HG02885 (cell line): ENCODE measurements at regions not wholly inside any gene's neighbourhood (a gene's known extent, or its start where the extent isn't known, plus 50 kb on each side); places are given as distances from the start of the nearest gene placed in this dataset.
"Not testable (repeated sequence)": the region's sequence is repeated elsewhere in the genome, so short reads cannot be mapped to it uniquely, and the experiment has no call there.

ENCODE experiments used
- ATAC-seq: cut with Tn5 transposase; IDR thresholded peaks from one replicate; pipeline ENCODE4 v1.9.1; 2021; ENCODE audit warnings: mild to moderate bottlenecking; ENCODE audit not compliant: unreplicated experiment, poor library complexity

DNA sequence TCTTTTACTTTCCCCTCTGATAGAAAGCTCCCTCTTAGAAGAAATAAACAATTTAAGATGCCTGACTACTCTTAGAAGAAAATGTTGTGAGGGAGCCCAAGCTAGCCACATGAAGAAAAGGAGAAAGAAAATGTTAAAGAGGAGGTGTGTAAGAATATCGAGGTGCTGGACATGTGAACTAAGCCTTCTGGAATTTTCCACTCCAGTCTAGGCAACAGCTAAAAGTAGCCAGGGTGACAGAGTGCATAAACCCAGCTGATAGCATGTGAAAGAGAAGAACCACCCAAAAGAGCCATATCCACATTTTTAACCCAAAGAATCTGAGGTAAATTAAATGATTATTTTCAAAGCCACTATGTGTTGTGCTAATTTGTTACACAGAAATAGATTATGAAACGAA is 1690.6 kb upstream of the LRRTM3 start:
- no peak for ATAC-seq

DNA sequence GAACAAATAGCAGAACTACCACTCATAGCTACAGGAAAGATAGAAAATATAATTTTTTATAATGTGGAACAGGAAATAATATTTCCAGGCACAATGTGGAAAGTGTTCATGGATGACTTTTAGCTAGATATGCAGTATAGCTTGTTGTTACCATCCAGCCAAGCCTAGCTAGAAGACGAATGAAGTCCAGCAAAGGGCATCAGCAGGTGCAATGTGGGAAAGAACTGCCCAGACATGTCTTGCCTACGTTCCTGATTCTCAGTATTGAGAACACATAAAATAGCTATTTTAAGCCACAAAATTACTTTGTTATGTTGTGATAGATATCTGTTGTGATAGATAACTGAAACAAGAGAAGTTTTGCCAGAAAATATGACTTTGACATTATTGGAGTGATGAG is 1690.0 kb upstream of the LRRTM3 start:
- no peak for ATAC-seq

DNA sequence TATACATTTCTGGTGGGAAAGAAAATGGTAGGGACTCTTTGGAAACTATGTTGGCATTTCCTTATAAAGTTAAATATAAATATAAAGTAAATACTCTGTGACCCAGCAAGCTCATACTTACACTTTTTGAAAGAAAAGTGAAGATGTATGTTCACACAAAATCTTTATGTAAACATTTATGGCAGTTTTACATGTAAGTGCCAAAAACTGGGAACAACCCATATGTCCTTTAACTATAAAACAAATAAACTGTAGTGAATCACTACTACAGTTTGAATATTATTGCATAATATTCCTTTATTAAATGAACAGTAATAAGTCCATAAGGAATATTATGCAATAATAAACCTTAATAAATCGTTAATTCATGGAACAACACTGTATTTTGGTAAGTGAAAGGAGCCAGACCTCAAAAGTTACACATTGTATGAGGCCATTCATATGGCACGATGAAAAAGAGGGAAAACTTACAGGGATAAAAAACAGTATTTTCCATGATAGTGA is 1660.3 kb upstream of the LRRTM3 start:
- ATAC-seq = no peak

DNA sequence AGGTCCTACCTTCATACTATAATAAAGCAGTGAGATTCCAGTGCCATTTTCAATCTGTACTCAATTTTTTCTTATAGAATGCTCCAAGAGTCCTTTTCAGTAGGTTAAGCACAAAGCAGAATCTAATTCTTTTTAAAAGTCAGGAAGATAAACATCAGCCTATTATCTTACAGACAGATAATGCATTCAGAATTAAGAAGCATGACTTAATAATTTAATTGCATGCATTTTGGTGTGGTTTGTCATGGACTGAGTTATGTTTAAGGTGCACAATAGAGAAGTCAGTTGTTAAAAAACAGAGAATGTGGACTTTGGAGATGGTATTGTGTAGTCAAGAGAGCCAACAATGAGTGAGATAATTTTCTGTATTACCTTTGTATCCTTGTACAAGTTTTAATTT is 1656.3 kb upstream of the LRRTM3 start:
- ATAC-seq = not testable (repeated sequence)

DNA sequence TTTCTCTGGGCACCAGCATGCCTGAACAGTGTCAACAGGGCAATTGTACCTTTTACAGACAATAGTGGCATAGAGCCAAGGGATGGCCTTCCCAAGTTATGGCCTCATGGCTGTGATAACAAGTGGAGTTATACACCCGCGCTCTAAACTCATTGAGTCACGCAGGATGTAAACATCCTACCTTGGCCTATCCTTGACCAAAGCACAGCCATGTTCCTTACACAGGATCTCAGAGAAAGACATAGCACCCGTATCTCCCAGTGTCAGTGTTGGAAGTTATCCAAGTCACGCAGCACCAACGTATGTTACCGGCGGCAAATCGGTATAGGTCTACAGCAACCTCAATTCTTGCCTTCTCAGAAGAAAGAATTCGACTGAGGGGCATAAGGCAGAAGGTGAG is 1654.9 kb upstream of the LRRTM3 start:
- no peak for ATAC-seq

DNA sequence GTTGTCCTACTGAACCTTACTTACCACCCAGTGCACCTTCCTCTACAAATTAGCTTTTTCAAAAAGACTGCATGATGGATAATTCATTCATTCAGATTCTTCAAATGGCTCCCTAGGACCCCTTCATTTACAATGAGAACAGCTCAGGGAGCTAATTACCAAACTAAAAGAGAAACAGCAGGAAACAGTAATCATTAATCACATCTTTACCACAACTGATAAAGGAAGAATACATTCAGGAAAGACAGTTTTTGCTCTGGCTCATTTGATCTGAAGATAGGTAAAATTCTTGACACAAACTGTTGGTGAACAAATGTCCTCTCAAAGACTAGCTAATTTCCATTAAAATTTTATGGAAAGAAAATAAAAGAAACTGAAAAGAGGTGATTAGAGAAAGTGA is 1652.7 kb upstream of the LRRTM3 start:
- no peak for ATAC-seq

DNA sequence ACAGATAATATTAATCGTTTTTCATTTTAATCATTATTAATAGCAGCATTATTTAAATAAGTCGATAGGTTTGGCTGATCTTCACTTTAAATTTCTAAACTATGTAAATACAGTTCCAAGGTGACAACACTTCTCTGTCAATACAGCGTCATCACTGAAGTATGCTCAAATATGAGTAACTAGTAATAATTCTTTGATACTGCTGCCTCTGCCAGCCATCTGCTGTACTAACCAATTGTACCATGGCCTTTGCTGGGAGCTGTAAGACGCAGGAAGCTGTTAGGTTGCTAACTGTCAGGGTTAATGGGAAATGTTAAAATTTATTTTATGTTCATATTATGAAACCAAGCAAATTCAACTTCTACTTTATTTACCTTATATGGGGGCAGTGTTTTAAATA is 1650.5 kb upstream of the LRRTM3 start:
- ATAC-seq = no peak

DNA sequence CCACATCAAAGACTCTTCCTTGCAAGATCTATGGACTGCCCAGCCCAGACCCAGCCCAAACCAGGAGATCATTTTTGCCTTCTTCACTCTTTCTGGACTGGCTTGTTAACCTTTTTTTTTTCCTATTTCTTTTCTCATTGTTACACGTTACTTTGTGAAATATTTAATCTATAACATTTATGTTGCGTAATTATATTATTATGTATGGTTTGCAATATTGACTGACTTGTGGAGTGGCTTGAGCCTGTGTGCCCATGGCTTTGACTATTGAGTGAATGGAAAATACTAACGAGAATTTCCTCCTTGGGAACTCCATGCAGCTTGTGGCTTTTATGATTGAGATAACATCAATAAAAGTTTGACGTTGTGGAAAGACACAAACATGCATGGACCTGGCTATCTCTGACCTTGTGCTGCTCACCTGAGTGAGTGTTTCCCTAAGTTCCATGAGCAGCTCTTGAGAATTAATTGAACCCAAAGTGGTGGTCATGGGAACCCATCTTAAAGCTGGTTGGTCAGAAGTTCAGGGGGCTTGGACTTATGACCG is 1641.3 kb upstream of the LRRTM3 start:
- ATAC-seq = no peak

DNA sequence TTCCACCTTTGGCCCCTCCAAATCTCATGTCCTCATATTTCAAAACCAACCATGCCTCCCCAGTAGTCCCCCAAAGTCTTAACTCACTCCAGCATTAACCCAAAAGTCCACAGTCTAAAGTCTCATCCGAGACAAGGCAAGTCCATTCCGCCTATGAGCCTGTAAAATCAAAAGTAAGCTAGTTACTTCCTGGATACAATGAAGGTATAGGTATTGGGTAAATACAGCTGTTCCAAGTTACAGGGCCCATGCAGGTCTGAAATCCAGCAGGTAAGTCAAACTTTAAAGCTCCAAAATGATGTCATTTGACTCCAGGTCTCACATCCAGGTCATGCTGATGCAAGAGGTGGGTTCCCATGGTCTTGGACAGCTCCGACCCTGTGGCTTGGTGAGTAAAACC is 1640.1 kb upstream of the LRRTM3 start:
- ATAC-seq = not testable (repeated sequence)

DNA sequence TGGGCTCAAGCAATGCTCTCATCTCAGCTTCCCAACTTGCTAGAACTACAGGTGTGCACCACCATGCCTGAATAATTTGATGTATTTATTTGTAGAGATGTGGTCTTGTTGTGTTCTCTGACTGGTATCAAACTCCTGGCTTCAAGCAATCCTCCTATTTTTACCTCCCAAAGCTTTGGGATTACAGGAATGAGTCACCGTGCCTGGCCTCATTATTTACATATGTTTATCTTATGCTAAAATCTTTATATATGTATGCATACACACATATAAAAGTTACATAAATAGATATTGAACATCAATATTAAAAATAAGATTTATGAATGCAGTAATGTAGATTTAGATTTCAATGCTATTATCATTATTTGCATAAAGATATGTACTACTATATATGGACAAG is 1634.5 kb upstream of the LRRTM3 start:
- no peak for ATAC-seq

DNA sequence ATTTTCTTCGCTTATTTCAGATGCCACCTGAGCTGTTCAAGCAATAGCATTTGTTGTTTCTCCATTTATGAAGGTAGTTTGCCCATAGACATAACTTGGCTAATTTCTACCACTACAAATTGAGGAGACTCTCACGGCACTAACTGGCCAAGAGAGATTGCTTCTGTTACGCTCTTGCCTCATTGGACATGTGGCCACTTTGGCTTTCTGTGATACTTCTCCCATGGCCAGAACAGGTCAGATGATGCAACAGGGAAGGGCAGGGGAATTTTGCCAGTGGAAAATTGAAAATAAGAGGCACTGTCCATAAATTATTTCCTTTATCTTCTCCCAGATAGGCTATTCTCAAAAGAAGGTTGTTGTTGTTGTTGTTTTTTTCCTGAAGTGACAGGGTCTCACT is 1633.3 kb upstream of the LRRTM3 start:
- ATAC-seq = no peak

DNA sequence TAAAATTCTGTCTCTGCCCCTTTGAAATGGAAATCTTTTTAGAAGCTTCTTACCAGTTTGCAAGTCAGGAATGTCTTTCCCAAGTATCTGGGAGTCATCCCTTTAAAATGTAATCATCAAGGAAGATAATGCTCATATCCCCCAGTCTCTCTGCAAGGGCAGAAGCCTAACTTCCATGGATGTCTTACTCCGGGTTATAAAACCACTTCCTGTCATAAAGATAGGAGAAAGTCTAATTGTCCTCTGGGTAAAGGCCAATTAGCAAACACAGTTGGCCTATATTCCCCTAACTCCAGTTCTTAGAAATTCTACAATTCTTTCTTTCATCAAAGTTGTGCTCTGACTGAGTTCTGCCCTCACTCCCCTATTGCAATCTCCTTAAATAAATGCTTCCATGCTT is 1631.5 kb upstream of the LRRTM3 start:
- no peak for ATAC-seq

DNA sequence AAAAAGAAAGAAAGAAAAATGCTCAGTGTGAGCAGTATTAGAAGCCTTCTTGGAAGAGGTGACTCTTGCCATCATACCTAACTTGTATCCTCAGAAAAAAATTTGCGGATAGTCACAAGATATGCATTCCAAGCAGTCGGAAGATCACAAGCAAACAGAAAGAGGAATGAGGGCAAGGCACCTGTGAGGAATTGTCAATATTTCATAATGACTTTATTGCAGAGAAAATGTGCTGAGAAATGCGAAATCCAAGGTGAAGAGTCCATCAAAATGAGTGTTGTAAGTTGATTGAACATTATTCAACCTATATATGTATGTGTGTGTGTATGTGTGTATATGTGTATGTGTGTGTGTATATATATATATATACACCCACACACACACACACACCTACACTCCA is 1624.7 kb upstream of the LRRTM3 start:
- ATAC-seq = no peak

DNA sequence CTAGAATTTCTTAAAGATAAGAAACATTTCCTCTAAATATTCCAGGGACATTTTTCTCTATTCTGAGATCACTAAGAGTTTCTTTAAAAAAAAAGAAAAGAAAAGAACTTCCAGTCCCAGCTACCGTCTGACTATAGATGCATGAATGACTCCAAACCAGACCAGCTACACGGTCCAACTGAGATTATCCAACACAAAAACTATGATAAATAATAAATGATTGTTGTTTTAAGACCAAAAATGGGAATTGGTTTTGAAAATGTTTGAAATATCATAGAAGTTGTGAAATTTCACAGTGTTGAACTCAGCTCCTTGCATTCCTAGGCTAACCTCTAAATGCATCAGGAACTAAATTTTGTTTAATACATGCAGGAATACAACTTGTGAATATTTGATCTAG is 1619.6 kb upstream of the LRRTM3 start:
- ATAC-seq = no peak

DNA sequence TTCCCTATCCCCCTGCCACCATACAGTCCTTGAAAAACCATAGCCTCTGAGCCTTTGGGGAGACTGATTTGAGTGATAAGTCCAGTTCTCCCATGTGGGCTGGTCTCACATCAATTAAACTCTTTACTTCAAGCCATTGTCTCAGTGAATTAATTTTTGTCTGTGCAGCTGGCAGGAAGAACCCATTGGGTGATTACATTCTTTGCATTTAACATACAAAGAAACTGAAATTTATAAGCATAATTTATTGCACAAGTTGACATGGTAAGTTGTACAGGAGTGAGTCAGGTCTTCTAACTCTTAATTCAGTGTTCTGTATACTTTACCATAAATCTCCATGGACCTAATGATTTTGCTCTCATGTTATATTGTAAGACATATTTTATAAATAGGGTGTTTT is 1613.0 kb upstream of the LRRTM3 start:
- ATAC-seq = no peak

DNA sequence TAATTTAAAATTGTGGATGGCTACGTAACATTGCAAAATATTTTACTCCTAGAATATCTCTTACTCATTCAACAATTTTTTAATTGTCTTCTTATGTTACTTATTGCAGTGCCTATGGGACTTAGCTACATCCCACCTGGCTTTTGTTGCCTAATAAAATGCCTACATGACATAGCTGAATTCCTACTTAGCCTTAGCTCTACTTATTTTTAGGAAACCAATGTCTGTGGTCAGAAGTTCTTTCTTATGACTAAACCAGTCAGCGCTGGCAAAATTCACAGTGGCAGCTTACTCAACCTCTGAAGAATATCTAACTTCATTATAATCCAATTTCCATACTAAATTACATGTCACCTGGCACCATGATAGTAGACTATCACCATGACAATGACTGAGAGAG is 1612.4 kb upstream of the LRRTM3 start:
- no peak for ATAC-seq

DNA sequence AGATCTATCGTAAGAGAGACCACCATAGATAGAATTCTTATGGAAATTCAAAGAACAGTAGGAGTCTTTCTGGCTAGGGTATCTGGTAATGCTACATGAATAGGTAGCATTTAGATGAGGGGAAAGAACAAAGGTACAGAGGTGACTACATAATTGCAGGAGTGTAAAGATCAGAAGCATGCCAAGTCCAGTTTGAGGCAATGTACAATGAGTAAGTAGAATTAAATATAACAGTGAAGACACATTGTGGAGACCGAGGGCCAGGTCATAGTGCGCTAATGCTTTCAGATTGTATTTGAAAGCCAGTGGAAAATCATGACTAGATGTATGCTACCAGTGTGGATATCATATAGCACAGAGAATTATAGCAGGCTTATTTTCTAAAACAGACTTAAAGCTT is 1611.6 kb upstream of the LRRTM3 start:
- no peak for ATAC-seq

DNA sequence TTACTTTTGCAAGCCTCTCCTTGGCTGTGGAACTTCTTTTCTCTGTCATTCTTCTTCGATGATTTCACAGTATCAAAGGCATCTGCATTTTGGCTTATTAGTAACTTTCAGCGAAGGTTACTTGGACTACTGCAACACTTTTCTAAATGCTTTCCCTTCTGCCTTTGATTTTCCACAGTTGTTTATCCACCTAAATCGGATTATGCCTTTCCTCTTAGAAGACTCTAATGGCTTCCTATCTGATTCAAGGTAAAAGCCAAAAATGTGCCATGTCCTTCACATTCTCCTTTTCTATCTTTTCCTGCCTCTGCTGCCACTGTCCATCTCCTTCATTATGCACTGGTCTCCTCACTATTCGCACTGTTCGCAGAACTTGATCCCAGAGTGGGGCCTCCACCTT is 1606.3 kb upstream of the LRRTM3 start:
- no peak for ATAC-seq

DNA sequence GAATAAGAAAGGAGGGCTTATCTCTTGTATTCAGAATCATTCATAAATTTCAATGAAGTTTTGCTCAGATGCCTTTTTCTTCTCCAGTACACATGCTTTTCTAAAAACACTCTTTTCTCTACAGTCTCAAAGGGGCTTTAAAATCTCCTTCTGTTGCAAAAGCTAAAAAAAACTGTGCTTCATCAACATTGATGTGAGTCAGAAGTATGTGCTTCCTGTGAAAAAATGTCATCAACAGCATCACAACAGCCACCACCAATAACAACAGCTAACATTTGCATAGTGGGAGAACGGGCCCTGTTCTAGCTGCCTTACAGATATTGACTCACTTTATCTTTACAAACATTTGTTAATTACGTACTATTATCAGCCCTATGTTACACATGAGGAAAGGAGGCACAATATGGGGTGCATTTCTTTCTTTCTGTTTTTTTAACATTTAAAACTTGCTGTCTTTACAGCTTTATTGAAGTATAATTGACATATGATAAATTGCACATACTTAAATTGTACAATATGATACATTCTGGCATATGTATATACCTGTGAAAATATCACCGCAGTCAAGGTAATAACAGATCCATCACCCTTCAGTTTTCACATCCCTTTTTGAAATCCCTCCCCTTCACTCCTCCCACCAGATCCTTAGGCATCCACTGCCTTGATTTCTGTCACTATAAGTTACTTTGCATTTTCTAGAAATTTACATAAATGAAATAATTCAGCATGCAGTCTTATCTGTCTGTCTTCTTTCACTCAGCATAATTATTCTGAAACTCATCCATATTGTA is 1605.4 kb upstream of the LRRTM3 start:
- no peak for ATAC-seq

DNA sequence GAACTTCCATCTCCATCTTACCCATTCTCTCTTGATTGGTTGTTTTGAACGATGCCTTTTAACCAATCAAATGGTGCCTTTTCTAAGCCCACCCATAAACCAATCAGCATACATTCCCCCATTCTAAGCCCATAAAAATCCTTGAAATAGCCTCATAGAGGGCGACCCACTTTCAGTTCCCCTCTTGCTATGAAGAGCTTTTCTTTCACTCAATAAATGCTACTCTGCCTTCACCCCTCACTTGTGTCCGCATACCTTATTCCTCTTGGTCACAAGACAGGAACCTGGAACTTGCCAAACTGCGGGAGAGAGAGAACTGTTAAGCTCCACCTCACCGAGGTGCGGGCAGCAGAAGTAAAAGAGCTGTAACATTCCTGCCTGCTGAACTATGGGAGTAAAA is 1602.0 kb upstream of the LRRTM3 start:
- ATAC-seq = no peak

DNA sequence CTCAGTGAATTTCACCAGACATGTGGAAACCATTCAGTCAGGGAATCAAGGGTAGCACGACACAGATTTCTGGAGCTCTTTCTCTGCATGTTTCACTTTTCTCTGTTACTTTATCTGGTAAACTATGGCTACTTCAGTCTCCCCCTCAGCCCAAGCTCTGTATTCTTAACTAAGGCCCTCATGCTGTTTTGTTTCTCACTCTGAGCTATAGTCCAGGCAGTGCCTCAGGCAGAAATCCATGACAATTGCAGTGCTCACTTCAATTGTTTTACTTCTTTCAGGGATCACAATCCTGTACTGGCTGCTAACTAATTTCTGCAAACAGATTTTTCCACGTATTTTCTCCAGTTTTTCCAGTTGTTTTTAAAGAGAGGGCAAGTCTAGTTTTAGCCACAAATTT is 1599.9 kb upstream of the LRRTM3 start:
- ATAC-seq = no peak

DNA sequence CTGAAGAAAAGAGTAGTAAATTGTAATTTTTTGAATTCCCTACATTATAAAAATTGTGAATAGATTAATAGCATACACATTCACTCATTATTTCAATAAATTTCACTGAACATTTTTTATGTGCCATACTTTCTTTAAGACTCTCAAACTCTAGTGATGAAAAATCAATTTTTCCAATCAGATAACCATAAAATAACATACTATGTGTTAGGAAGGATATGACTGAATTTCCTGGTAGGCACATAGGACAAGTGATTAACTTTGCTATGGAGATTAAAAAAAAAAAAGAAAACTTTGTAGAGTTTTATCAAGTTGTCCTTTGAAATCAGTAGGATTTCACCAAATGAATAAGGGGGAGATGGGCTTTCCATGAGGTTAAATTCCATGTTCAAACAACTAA is 1597.3 kb upstream of the LRRTM3 start:
- no peak for ATAC-seq
